Stimulated activated CD4-positive, alpha-beta T cell treated with anti-CD3 and anti-CD28 coated beads, Interleukin-12 subunit alpha, Interleukin-12 subunit beta, amount 100 ng/mL, for 48 hours (primary cell): ENCODE measurements at regions not wholly inside any gene's neighbourhood (a gene's known extent, or its start where the extent isn't known, plus 50 kb on each side); places are given as distances from the start of the nearest gene placed in this dataset.
"Not testable (repeated sequence)": the region's sequence is repeated elsewhere in the genome, so short reads cannot be mapped to it uniquely, and the experiment has no call there.

Source experiments
- DNase-seq, 3 donors: peaks; one replicate each; pipeline ENCODE4 v3.0.0-alpha.2; 2020; ENCODE audit warnings: low read depth in 2 of 3, low spot score in 1 of 3

- DNase-seq: no peak
Observed at GRCh38 chr6:67880939-67881705, 754.0 kb upstream of the ADGRB3 start.

DNA sequence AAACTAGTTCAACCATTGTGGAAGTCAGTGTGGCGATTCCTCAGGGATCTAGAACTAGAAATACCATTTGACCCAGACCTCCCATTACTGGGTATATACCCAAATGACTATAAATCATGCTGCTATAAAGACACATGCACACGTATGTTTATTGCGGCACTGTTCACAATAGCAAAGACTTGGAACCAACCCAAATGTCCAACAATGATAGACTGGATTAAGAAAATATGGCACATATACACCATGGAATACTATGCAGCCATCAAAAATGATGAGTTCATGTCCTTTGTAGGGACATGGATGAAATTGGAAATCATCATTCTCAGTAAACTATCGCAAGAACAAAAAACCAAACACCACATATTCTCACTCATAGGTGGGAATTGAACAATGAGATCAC is 754.7 kb upstream of the ADGRB3 start:
- not testable (repeated sequence) for DNase-seq

DNA sequence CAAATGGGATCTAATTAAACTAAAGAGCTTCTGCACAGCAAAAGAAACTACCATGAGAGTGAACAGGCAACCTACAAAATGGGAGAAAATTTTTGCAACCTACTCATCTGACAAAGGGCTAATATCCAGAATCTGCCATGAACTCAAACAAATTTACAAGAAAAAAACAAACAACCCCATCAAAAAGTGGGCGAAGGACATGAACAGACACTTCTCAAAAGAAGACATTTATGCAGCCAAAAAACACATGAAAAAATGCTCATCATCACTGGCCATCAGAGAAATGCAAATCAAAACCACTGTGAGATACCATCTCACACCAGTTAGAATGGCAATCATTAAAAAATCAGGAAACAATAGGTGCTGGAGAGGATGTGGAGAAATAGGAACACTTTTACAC is 755.2 kb upstream of the ADGRB3 start:
- not testable (repeated sequence) for DNase-seq

- not testable (repeated sequence) for DNase-seq
Observed at GRCh38 chr6:67879105-67879904, 755.8 kb upstream of the ADGRB3 start.

DNA sequence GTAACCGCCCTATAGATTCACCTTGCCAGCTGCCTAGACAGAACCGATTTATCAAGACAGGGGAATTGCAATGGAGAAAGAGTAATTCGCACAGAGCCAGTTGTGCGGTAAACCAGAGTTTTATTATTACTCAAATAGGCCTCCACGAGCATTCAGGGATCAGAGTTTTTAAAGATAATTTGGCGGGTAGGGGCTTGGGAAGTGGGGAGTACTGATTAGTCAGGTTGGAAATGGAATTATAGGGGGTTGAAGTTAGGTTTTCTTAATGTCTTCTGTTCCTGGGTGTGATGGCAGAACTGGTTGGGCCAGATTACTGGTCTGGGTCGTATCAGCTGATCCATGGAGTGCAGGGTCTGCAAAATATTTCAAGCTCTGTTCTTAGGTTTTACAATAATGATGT is 756.9 kb upstream of the ADGRB3 start:
- DNase-seq: not testable (repeated sequence)

DNA sequence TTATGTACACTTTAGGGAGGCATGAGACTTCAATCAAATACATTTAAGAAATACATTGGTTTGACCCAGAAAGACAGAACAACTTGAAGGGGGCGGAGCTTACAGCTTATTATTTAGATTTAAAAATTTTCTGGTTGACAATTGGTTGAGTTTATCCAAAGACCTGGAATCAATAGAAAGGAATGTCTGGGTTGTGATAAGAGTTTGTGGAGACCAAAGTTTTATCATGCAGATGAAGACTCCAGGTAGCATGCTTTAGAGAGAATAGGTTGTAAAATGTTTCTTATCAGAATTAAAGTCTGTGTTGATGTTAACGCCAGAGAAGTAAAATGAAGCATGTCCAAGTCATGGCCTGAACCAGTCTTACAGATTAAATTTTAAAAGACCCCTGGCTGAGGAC is 757.8 kb upstream of the ADGRB3 start:
- DNase-seq: no peak

GRCh38 chr6:67875877-67876383 is 759.2 kb upstream of the ADGRB3 start:
- no peak for DNase-seq

GRCh38 chr6:67870321-67870720 is 764.8 kb upstream of the ADGRB3 start:
- DNase-seq: no peak

GRCh38 chr6:67863346-67863745 is 771.7 kb upstream of the ADGRB3 start:
- DNase-seq: no peak

DNA sequence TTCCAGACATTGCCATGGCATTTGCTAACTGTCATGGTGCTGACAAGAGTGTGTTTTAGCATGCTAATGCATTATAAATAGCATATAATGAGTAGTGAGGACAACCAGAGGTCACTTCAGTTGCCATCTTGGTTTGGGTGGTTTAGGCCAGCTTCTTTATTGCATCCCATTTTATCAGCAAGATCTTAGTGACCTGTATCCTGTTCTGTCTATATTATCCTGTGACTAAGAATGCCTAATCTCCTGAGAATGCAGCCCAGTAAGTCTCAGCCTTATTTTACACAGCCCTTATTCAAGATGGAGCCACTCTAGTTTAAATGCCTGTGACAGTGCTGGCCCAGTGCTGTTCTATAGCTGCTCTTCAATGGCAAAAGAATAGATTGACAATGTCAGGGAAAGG is 781.0 kb upstream of the ADGRB3 start:
- no peak for DNase-seq

- no peak for DNase-seq
Observed at GRCh38 chr6:67839818-67840217, 795.3 kb upstream of the ADGRB3 start.

DNA sequence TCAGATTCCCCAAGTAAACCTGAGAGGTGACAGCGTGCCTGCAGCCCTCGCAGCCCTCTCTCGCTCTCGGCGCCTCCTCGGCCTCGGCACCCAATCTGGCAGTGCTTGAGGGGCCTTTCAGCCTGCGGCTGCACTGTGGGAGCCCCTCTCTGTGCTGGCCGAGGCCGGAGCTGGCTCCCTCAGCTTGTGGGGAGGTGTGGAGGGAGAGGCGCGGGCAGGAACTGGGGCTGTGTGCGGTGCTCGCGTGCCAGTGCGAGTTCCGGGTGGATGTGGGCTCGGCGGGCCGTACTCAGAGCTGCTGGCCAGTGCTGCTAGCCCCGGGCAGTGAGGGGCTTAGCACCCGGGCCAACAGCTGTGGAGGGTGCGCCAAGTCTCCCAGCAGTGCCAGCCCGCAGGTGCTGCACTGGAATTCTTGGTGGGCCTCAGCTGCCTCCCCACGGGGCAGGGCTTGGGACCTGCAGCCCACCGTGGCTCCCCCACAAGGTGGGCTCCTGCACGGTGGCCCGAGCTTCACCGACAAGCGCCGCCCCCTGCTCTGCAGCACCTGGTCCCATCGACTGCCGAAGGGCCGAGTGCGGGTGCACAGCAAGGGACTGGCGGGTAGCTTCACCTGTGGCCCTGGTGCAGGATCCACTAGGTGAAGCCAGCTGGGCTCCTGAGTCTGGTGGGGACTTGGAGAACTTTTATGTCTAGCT is 809.7 kb upstream of the ADGRB3 start:
- no peak for DNase-seq

GRCh38 chr6:67818322-67818721 is 816.8 kb upstream of the ADGRB3 start:
- no peak for DNase-seq

- DNase-seq: no peak
Observed at GRCh38 chr6:67815623-67816022, 819.5 kb upstream of the ADGRB3 start.

- DNase-seq: no peak
Observed at GRCh38 chr6:67814262-67814661, 820.8 kb upstream of the ADGRB3 start.

DNA sequence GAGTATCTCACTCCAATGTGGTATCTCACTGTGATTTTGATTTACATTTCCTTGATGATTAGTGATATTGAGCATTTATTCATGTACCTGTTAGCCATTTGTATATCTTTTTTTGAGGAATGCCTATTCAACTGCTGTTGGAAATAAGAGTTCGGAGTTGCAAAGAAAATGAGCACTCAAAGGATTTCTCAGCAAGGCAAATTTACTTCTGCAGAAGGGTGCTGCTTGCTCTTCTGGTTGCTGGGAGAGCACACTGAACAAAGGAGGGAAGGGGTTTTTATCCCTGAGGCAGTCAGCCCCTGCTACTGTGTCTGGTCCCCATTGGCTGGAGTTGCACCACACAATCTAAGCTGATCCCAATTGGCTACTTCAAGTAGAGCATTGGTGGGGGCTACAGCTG is 822.4 kb upstream of the ADGRB3 start:
- DNase-seq: no peak

GRCh38 chr6:67812125-67812524 is 823.0 kb upstream of the ADGRB3 start:
- no peak for DNase-seq

GRCh38 chr6:67811239-67812037 is 823.6 kb upstream of the ADGRB3 start:
- DNase-seq: no peak

- DNase-seq: not testable (repeated sequence)
Observed at GRCh38 chr6:67804808-67805207, 830.3 kb upstream of the ADGRB3 start.

DNA sequence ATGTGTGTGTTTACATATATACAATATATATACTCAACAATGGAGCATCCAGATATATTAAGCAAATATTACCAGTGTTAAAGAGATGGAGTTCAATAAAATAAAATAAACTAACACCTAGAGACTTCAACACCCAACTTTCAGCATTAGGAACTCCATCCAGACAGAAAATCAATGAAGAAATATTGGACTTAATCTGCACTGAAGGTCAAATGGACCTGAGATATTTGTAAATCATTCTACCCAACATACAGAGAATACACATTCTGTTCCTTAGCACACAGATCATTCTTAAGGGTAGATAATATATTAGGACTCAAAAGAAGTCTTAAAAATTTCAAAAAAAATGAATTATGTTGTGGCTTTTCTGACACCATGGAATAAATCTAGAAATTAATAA is 832.3 kb upstream of the ADGRB3 start:
- DNase-seq: no peak

DNA sequence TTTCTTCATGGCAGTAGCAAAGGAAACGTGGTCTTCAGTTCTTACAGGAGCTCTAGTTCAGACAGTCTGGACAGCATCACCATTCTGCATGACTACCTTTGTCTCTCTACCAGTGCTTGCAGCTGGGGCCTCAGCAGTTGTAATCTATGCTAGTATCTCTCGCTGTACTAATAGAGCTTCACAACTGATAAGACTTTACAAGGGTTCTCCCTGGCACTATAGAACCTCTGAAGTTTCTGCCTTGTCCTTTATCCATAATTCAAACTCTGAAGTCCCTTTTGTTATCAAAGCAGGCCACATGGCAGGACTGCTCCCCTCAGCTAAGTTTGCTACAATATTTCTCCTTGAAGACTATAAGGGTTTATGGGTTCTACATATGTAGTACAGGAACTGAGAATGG is 842.1 kb upstream of the ADGRB3 start:
- DNase-seq: no peak
